HG02763 (cell line): ENCODE measurements at regions not wholly inside any gene's neighbourhood (a gene's known extent, or its start where the extent isn't known, plus 50 kb on each side); places are given as distances from the start of the nearest gene placed in this dataset.

Experiments used
- ATAC-seq: cut with Tn5 transposase; IDR thresholded peaks from one replicate; pipeline ENCODE4 v1.9.1; 2021; ENCODE audit warnings: mild to moderate bottlenecking, moderate library complexity; ENCODE audit not compliant: unreplicated experiment

- no peak for ATAC-seq
These were observed 134.6 kb downstream of the VRK1 start for GRCh38 chr14:96931751-96932150.

GRCh38 chr14:96934638-96935330, 137.6 kb downstream of the VRK1 start:
- ATAC-seq: no peak

GRCh38 chr14:96938946-96939345, 141.8 kb downstream of the VRK1 start:
- no peak for ATAC-seq

GRCh38 chr14:96940009-96940408, 142.8 kb downstream of the VRK1 start:
- no peak for ATAC-seq

- no peak for ATAC-seq
These were observed 147.1 kb downstream of the VRK1 start for GRCh38 chr14:96944297-96944696.

GRCh38 chr14:96945721-96946120, 148.5 kb downstream of the VRK1 start:
- no peak for ATAC-seq

- ATAC-seq: no peak
These were observed 152.4 kb downstream of the VRK1 start for GRCh38 chr14:96949594-96949993.

GRCh38 chr14:96951511-96951910, 154.3 kb downstream of the VRK1 start:
- no peak for ATAC-seq

GRCh38 chr14:96953087-96953874, 156.1 kb downstream of the VRK1 start:
- no peak for ATAC-seq

- ATAC-seq: no peak
These were observed 156.6 kb downstream of the VRK1 start for GRCh38 chr14:96953875-96954185.

GRCh38 chr14:96956464-96957239, 159.5 kb downstream of the VRK1 start:
- ATAC-seq: no peak

GRCh38 chr14:96958057-96958456, 160.9 kb downstream of the VRK1 start:
- ATAC-seq: no peak

GRCh38 chr14:96959992-96960391, 162.8 kb downstream of the VRK1 start:
- no peak for ATAC-seq

- no peak for ATAC-seq
These were observed 163.5 kb downstream of the VRK1 start for GRCh38 chr14:96960598-96961116.

GRCh38 chr14:96961895-96962294, 164.7 kb downstream of the VRK1 start:
- ATAC-seq: no peak

GRCh38 chr14:96962337-96962736, 165.2 kb downstream of the VRK1 start:
- no peak for ATAC-seq

- ATAC-seq: no peak
These were observed 167.7 kb downstream of the VRK1 start for GRCh38 chr14:96964726-96965415.

- ATAC-seq: no peak
These were observed 168.9 kb downstream of the VRK1 start for GRCh38 chr14:96965885-96966595.

- no peak for ATAC-seq
These were observed 177.9 kb downstream of the VRK1 start for GRCh38 chr14:96975116-96975515.

- no peak for ATAC-seq
These were observed 181.5 kb downstream of the VRK1 start for GRCh38 chr14:96978525-96979272.
